H54 (cell line): ENCODE measurements at regions not wholly inside any gene's neighbourhood (a gene's known extent, or its start where the extent isn't known, plus 50 kb on each side); places are given as distances from the start of the nearest gene placed in this dataset.
A peak's percentile ranks its signal among the peaks of the same experiment; 100 is the strongest.
"Not testable (repeated sequence)": the region's sequence is repeated elsewhere in the genome, so short reads cannot be mapped to it uniquely, and the experiment has no call there.

Source experiments
- DNase-seq: peaks from one replicate; pipeline ENCODE4 v3.0.0; 2011; ENCODE audit warnings: low spot score, mixed read lengths; ENCODE audit not compliant: insufficient read length
- FAIRE-seq: peaks from 3 replicates; lab custom pipeline; 2011; peaks lifted over from hg19 to GRCh38; lab: Jason Lieb, UNC
- POLR2A ChIP-seq: IDR thresholded peaks from 2 replicates; pipeline ENCODE4 v1.6.1; 2011; ENCODE audit warnings: low read depth, mild to moderate bottlenecking, low read length

GRCh38 chr13:86569974-86570373 is 770.8 kb upstream of the SLITRK6 start:
- DNase-seq, result no peak
- peak; percentile 27 for FAIRE-seq
- no peak for TF ChIP-seq POLR2A

- TF ChIP-seq POLR2A, result no peak
- FAIRE-seq, result peak; percentile 98
- DNase-seq, result peak; percentile 13
Measured at GRCh38 chr13:86572115-86572514, 772.9 kb upstream of the SLITRK6 start.

GRCh38 chr13:86579662-86580061 is 780.4 kb upstream of the SLITRK6 start:
- peak; percentile 61 for FAIRE-seq
- TF ChIP-seq POLR2A, result no peak
- DNase-seq, result no peak

- DNase-seq, result no peak
Measured at GRCh38 chr13:86581706-86582105, 782.5 kb upstream of the SLITRK6 start.

GRCh38 chr13:86584301-86584700 is 785.1 kb upstream of the SLITRK6 start:
- no peak for TF ChIP-seq POLR2A
- no peak for FAIRE-seq
- no peak for DNase-seq

More at GRCh38 chr13:86581706-86582105, 782.5 kb upstream of the SLITRK6 start:
- FAIRE-seq, result peak; percentile 80
- TF ChIP-seq POLR2A, result no peak

- DNase-seq (no peak), FAIRE-seq (peak; percentile 52)
- TF ChIP-seq POLR2A, result no peak
Measured at GRCh38 chr13:86585835-86586234, 786.6 kb upstream of the SLITRK6 start.

- FAIRE-seq (no peak), DNase-seq (no peak)
- TF ChIP-seq POLR2A, result no peak
Measured at GRCh38 chr13:86591862-86592261, 792.6 kb upstream of the SLITRK6 start.

GRCh38 chr13:86601351-86601750 is 802.1 kb upstream of the SLITRK6 start:
- TF ChIP-seq POLR2A, result no peak
- DNase-seq (no peak), FAIRE-seq (peak; percentile 98)

- no peak for DNase-seq
- TF ChIP-seq POLR2A, result no peak
- FAIRE-seq, result peak; percentile 69
Measured at GRCh38 chr13:86606264-86606663, 807.0 kb upstream of the SLITRK6 start.

GRCh38 chr13:86608701-86609100 is 809.5 kb upstream of the SLITRK6 start:
- DNase-seq (no peak), FAIRE-seq (peak; percentile 75)

GRCh38 chr13:86633346-86633745 is 834.1 kb upstream of the SLITRK6 start:
- no peak for TF ChIP-seq POLR2A
- FAIRE-seq, result peak; percentile 45
- DNase-seq, result no peak

More at GRCh38 chr13:86608701-86609100, 809.5 kb upstream of the SLITRK6 start:
- TF ChIP-seq POLR2A, result no peak

GRCh38 chr13:86651171-86651570 is 852.0 kb upstream of the SLITRK6 start:
- FAIRE-seq, result not testable (repeated sequence)

GRCh38 chr13:86653009-86653408 is 853.8 kb upstream of the SLITRK6 start:
- DNase-seq (no peak), FAIRE-seq (no peak)
- no peak for TF ChIP-seq POLR2A

More at GRCh38 chr13:86651171-86651570, 852.0 kb upstream of the SLITRK6 start:
- DNase-seq, result not testable (repeated sequence)

- FAIRE-seq (no peak), DNase-seq (no peak)
- TF ChIP-seq POLR2A, result no peak
Measured at GRCh38 chr13:86655561-86655960, 856.3 kb upstream of the SLITRK6 start.

- FAIRE-seq, result peak; percentile 53
- no peak for TF ChIP-seq POLR2A
- DNase-seq, result no peak
Measured at GRCh38 chr13:86660090-86660489, 860.9 kb upstream of the SLITRK6 start.
